Neural progenitor cell (in vitro differentiated cells): ENCODE measurements at regions not wholly inside any gene's neighbourhood (a gene's known extent, or its start where the extent isn't known, plus 50 kb on each side); places are given as distances from the start of the nearest gene placed in this dataset.
A peak's percentile ranks its signal among the peaks of the same experiment; 100 is the strongest.

Experiments
- DNase-seq: peaks from one replicate; pipeline ENCODE4 v3.0.0-alpha.2; 2016; ENCODE audit warnings: low spot score
- H2AFZ ChIP-seq: fragments of 200-600 bp; sonication (generic); replicated peaks from 2 replicates; pipeline ENCODE4 v1.6.1; 2016; ENCODE audit warnings: antibody characterized with exemption
- H3F3A ChIP-seq: fragments of 200-600 bp; sonication (generic); 2 replicates; pipeline ENCODE4 v1.6.1; 2016; ENCODE audit warnings: antibody characterized with exemption, low read depth
- H3K27ac ChIP-seq: fragments of 200-600 bp; sonication (generic); 2 replicates; pipeline ENCODE4 v1.5.1; 2016; ENCODE audit warnings: mild to moderate bottlenecking
- H3K27me3 ChIP-seq: fragments of 200-600 bp; sonication (generic); 2 replicates; pipeline ENCODE4 v1.6.1; 2016; ENCODE audit warnings: mild to moderate bottlenecking, moderate library complexity
- H3K36me3 ChIP-seq: fragments of 200-600 bp; sonication (generic); 2 replicates; pipeline ENCODE4 v1.5.1; 2016
- H3K4me1 ChIP-seq: fragments of 200-600 bp; sonication (generic); 2 replicates; pipeline ENCODE4 v1.6.1; 2016; ENCODE audit warnings: mixed run types
- H3K4me2 ChIP-seq: fragments of 200-600 bp; sonication (generic); 2 replicates; pipeline ENCODE4 v1.6.1; 2016
- H3K4me3 ChIP-seq: fragments of 200-600 bp; sonication (generic); 2 replicates; pipeline ENCODE4 v1.5.1; 2016
- H3K79me2 ChIP-seq: fragments of 200-600 bp; sonication (generic); 2 replicates; pipeline ENCODE4 v1.6.1; 2016; ENCODE audit warnings: low read depth
- H3K9ac ChIP-seq: fragments of 200-600 bp; sonication (generic); 2 replicates; pipeline ENCODE4 v1.6.1; 2016
- H3K9me3 ChIP-seq: fragments of 200-600 bp; sonication (generic); 2 replicates; pipeline ENCODE4 v1.5.1; 2016; ENCODE audit warnings: low read depth
- H4K20me1 ChIP-seq: fragments of 200-600 bp; sonication (generic); 2 replicates; pipeline ENCODE4 v1.6.1; 2016; ENCODE audit warnings: low read depth
- H3K27ac Mint-ChIP-seq: 3 replicates; pipeline ENCODE4 v1.8.0; 2021; ENCODE audit warnings: mixed read lengths
- H3K27me3 Mint-ChIP-seq: 2 replicates; pipeline ENCODE4 v1.8.0; 2022; ENCODE audit warnings: low read depth, mild to moderate bottlenecking, inconsistent platforms, moderate library complexity, mixed read lengths; ENCODE audit not compliant: insufficient read depth
- H3K36me3 Mint-ChIP-seq: 3 replicates; pipeline ENCODE4 v1.8.0; 2021; ENCODE audit warnings: mixed read lengths
- H3K4me1 Mint-ChIP-seq: 3 replicates; pipeline ENCODE4 v1.8.0; 2021; ENCODE audit warnings: mixed read lengths
- H3K4me3 Mint-ChIP-seq: 3 replicates; pipeline ENCODE4 v1.8.0; 2021; ENCODE audit warnings: mild to moderate bottlenecking, moderate library complexity, mixed read lengths
- H3K9me3 Mint-ChIP-seq: 3 replicates; pipeline ENCODE4 v1.8.0; 2020; ENCODE audit warnings: mixed read lengths
- CTCF ChIP-seq: fragments of 200-600 bp; sonication (generic); IDR thresholded peaks from 2 replicates; pipeline ENCODE4 v1.5.1; 2017; ENCODE audit warnings: antibody characterized with exemption, mild to moderate bottlenecking
- EZH2 ChIP-seq: fragments of 200-600 bp; sonication (generic); IDR thresholded peaks from 2 replicates; pipeline ENCODE4 v1.6.1; 2017; ENCODE audit warnings: antibody characterized with exemption, mild to moderate bottlenecking, moderate library complexity
- EZH2phosphoT487 ChIP-seq: fragments of 200-600 bp; sonication (generic); IDR thresholded peaks from 2 replicates; pipeline ENCODE4 v1.6.1; 2017; ENCODE audit warnings: antibody characterized with exemption

- Mint-ChIP-seq H3K36me3 (no peaks in the 10 kb centered on the region), H3K27ac (no peak overlapping the region), H3K27me3 (peaks cover 10% of the 10 kb centered on the region), H3K4me1 (peaks cover 24% of the 10 kb centered on the region), H3K4me3 (no peak overlapping the region), H3K9me3 (peaks cover 4% of the 10 kb centered on the region)
- Histone ChIP-seq H3K9ac (no peak overlapping the region), H3K9me3 (no peaks in the 10 kb centered on the region), H3F3A (peaks cover 15% of the 10 kb centered on the region), H3K36me3 (no peaks in the 10 kb centered on the region), H2AFZ (no peak overlapping the region), H3K27ac (no peak overlapping the region), H4K20me1 (no peaks in the 10 kb centered on the region), H3K4me3 (no peak overlapping the region), H3K4me1 (peaks cover 48% of the 10 kb centered on the region), H3K4me2 (no peak overlapping the region), H3K79me2 (no peaks in the 10 kb centered on the region), H3K27me3 (no peaks in the 10 kb centered on the region)
- TF ChIP-seq EZH2phosphoT487 = no peak
- no peak for TF ChIP-seq EZH2
- TF ChIP-seq CTCF = no peak
- no peak for DNase-seq
These were observed 558.3 kb downstream of the NR2F2 start for GRCh38 chr15:96888764-96889163.

GRCh38 chr15:96889734-96890480 is 559.4 kb downstream of the NR2F2 start:
- Histone ChIP-seq H3K4me1 (peaks cover 57% of the 10 kb centered on the region), H3K27ac (no peak overlapping the region), H3K27me3 (no peaks in the 10 kb centered on the region), H3K36me3 (no peaks in the 10 kb centered on the region), H3F3A (peaks cover 18% of the 10 kb centered on the region), H3K9me3 (no peaks in the 10 kb centered on the region), H2AFZ (no peak overlapping the region), H3K9ac (no peak overlapping the region), H3K79me2 (no peaks in the 10 kb centered on the region), H4K20me1 (no peaks in the 10 kb centered on the region), H3K4me2 (no peak overlapping the region), H3K4me3 (no peak overlapping the region)
- peaks cover 8% of the 10 kb centered on the region for H3K27me3 Mint-ChIP-seq
- no peak overlapping the region for H3K4me3 Mint-ChIP-seq
- H3K27ac Mint-ChIP-seq = no peak overlapping the region
- no peak for TF ChIP-seq EZH2
- no peak for TF ChIP-seq CTCF
- TF ChIP-seq EZH2phosphoT487 = no peak
- H3K4me1 Mint-ChIP-seq = peaks cover 32% of the 10 kb centered on the region
- H3K36me3 Mint-ChIP-seq = no peaks in the 10 kb centered on the region
- peaks cover 4% of the 10 kb centered on the region for H3K9me3 Mint-ChIP-seq
- peak; percentile 26 for DNase-seq

- Histone ChIP-seq H3K79me2 (no peaks in the 10 kb centered on the region), H2AFZ (no peak overlapping the region), H3F3A (peaks cover 18% of the 10 kb centered on the region), H3K4me3 (peak overlapping the region; percentile 0), H3K9ac (no peak overlapping the region), H3K36me3 (no peaks in the 10 kb centered on the region), H4K20me1 (no peaks in the 10 kb centered on the region), H3K9me3 (no peaks in the 10 kb centered on the region), H3K27ac (peak overlapping the region; percentile 63), H3K27me3 (no peaks in the 10 kb centered on the region), H3K4me2 (peak overlapping the region; percentile 56), H3K4me1 (peaks cover 56% of the 10 kb centered on the region)
- H3K36me3 Mint-ChIP-seq = no peaks in the 10 kb centered on the region
- peak; percentile 43 for DNase-seq
- TF ChIP-seq EZH2phosphoT487 (peak; percentile 37), CTCF (no peak)
- H3K4me1 Mint-ChIP-seq = peaks cover 32% of the 10 kb centered on the region
- peaks cover 8% of the 10 kb centered on the region for H3K27me3 Mint-ChIP-seq
- H3K27ac Mint-ChIP-seq = no peak overlapping the region
- H3K9me3 Mint-ChIP-seq = peaks cover 4% of the 10 kb centered on the region
- no peak overlapping the region for H3K4me3 Mint-ChIP-seq
These were observed 560.5 kb downstream of the NR2F2 start for GRCh38 chr15:96891046-96891445.
